ENCODE measurements at regions not wholly inside any gene's neighbourhood (a gene's known extent, or its start where the extent isn't known, plus 50 kb on each side); places are given as distances from the start of the nearest gene placed in this dataset.
"Not testable (repeated sequence)": the region's sequence is repeated elsewhere in the genome, so short reads cannot be mapped to it uniquely, and the experiment has no call there.

- DNase-seq (ENCODE audit: low read depth), result not testable (repeated sequence)
Observed at GRCh38 chrY:16120096-16120495, 1595.8 kb downstream of the NLGN4Y start.

- DNase-seq (ENCODE audit: low read depth), result no peak
Observed at GRCh38 chrY:16121988-16122387, 1597.7 kb downstream of the NLGN4Y start.

- no peak for DNase-seq (ENCODE audit: low read depth)
Observed at GRCh38 chrY:16124630-16125317, 1600.4 kb downstream of the NLGN4Y start.

GRCh38 chrY:16136581-16137298 is 1612.4 kb downstream of the NLGN4Y start:
- no peak for DNase-seq (ENCODE audit: low read depth)

- DNase-seq (ENCODE audit: low read depth), result peak; percentile 25
Observed at GRCh38 chrY:16157801-16158200, 1633.5 kb downstream of the NLGN4Y start.

GRCh38 chrY:16175740-16176139 is 1651.4 kb downstream of the NLGN4Y start:
- not testable (repeated sequence) for DNase-seq (ENCODE audit: low read depth)

- not testable (repeated sequence) for DNase-seq (ENCODE audit: low read depth)
Observed at GRCh38 chrY:16205482-16205881, 1674.5 kb downstream of the CDY2B start.

GRCh38 chrY:16243322-16243721 is 1636.7 kb downstream of the CDY2B start:
- not testable (repeated sequence) for DNase-seq (ENCODE audit: low read depth)

- DNase-seq (ENCODE audit: low read depth), result not testable (repeated sequence)
Observed at GRCh38 chrY:16254551-16255295, 1625.3 kb downstream of the CDY2B start.

GRCh38 chrY:16255778-16256177 is 1624.2 kb downstream of the CDY2B start:
- DNase-seq (ENCODE audit: low read depth), result not testable (repeated sequence)
